NCI-H82 treated with DMSO at 0.1 percent for 48 hours (cell line): ENCODE measurements at regions not wholly inside any gene's neighbourhood (a gene's known extent, or its start where the extent isn't known, plus 50 kb on each side); places are given as distances from the start of the nearest gene placed in this dataset.
"Not testable (repeated sequence)": the region's sequence is repeated elsewhere in the genome, so short reads cannot be mapped to it uniquely, and the experiment has no call there.

Experiments used
- DNase-seq: peaks from one replicate; lab custom pipeline; 2025; ENCODE audit not compliant: unreplicated experiment; lab: John Stamatoyannopoulos, UW

GRCh38 chr5:108590799-108591198 lies 156.9 kb upstream of the FER start:
- DNase-seq, result no peak

GRCh38 chr5:108588323-108588722 lies 159.4 kb upstream of the FER start:
- DNase-seq, result no peak

- DNase-seq, result no peak
Measured at GRCh38 chr5:108587821-108588220, 159.9 kb upstream of the FER start.

- no peak for DNase-seq
Measured at GRCh38 chr5:108581026-108581425, 166.7 kb upstream of the FER start.

GRCh38 chr5:108579236-108579635 lies 168.5 kb upstream of the FER start:
- no peak for DNase-seq

- no peak for DNase-seq
Measured at GRCh38 chr5:108578791-108579190, 168.9 kb upstream of the FER start.

GRCh38 chr5:108567429-108567828 lies 180.3 kb upstream of the FER start:
- DNase-seq, result no peak

- DNase-seq, result no peak
Measured at GRCh38 chr5:108564441-108564840, 182.5 kb upstream of the FBXL17 start.

GRCh38 chr5:108562205-108562454 lies 180.2 kb upstream of the FBXL17 start:
- DNase-seq, result no peak

GRCh38 chr5:108561416-108562204 lies 179.7 kb upstream of the FBXL17 start:
- DNase-seq, result no peak

- no peak for DNase-seq
Measured at GRCh38 chr5:108560581-108560980, 178.7 kb upstream of the FBXL17 start.

- DNase-seq, result no peak
Measured at GRCh38 chr5:108560166-108560565, 178.3 kb upstream of the FBXL17 start.

- not testable (repeated sequence) for DNase-seq
Measured at GRCh38 chr5:108558840-108559239, 176.9 kb upstream of the FBXL17 start.

GRCh38 chr5:108558142-108558541 lies 176.2 kb upstream of the FBXL17 start:
- DNase-seq, result not testable (repeated sequence)

GRCh38 chr5:108557686-108558085 lies 175.8 kb upstream of the FBXL17 start:
- DNase-seq, result no peak

GRCh38 chr5:108556441-108557145 lies 174.7 kb upstream of the FBXL17 start:
- no peak for DNase-seq

GRCh38 chr5:108548684-108549596 lies 167.0 kb upstream of the FBXL17 start:
- no peak for DNase-seq

GRCh38 chr5:108546939-108547338 lies 165.0 kb upstream of the FBXL17 start:
- DNase-seq, result no peak

GRCh38 chr5:108545301-108545700 lies 163.4 kb upstream of the FBXL17 start:
- no peak for DNase-seq

- DNase-seq, result no peak
Measured at GRCh38 chr5:108543486-108543885, 161.6 kb upstream of the FBXL17 start.

- DNase-seq, result no peak
Measured at GRCh38 chr5:108541836-108542235, 159.9 kb upstream of the FBXL17 start.

GRCh38 chr5:108536321-108536720 lies 154.4 kb upstream of the FBXL17 start:
- no peak for DNase-seq
